Breast epithelium (tissue), 3 donors: ENCODE measurements at regions not wholly inside any gene's neighbourhood (a gene's known extent, or its start where the extent isn't known, plus 50 kb on each side); places are given as distances from the start of the nearest gene placed in this dataset.

Experiments
- CTCF ChIP-seq, 3 donors: fragments of 450-650 bp; IDR thresholded peaks; one replicate each; pipeline ENCODE4 v1.5.1; 2016 to 2017; ENCODE audit warnings: antibody characterized with exemption in 3 of 3, mild to moderate bottlenecking in 3 of 3, moderate library complexity in 3 of 3
- POLR2A ChIP-seq: fragments of 450-650 bp; IDR thresholded peaks from one replicate; pipeline ENCODE4 v1.6.1; 2016; ENCODE audit warnings: antibody characterized with exemption, mild to moderate bottlenecking, moderate library complexity
- POLR2AphosphoS5 ChIP-seq, 3 donors: sonication (generic); formaldehyde crosslinking; IDR thresholded peaks; one replicate each; pipeline ENCODE4 v1.6.1; 2017; ENCODE audit warnings: antibody characterized with exemption in 3 of 3

GRCh38 chr13:44866411-44866911 lies 122.8 kb downstream of the NUFIP1 start:
- TF ChIP-seq POLR2A (no peak), CTCF (IDR thresholded peaks at IDR 0.05) (no peak), POLR2AphosphoS5 (IDR thresholded peaks at IDR 0.05) (no peak)
